Panc1 (cell line): ENCODE measurements at regions not wholly inside any gene's neighbourhood (a gene's known extent, or its start where the extent isn't known, plus 50 kb on each side); places are given as distances from the start of the nearest gene placed in this dataset.

Experiments used
- CTCF ChIP-seq: fragments of 450-650 bp; IDR thresholded peaks from 2 replicates; pipeline ENCODE4 v1.5.1; 2017; ENCODE audit warnings: mild to moderate bottlenecking
- REST ChIP-seq, 2 experiments: IDR thresholded peaks; 2 replicates each; pipeline ENCODE4 v1.6.1; 2011 to 2012; ENCODE audit warnings: low read depth in 2 of 2, control low read depth in 1 of 2, low read length in 1 of 2, mild to moderate bottlenecking in 1 of 2, moderate library complexity in 1 of 2; ENCODE audit not compliant: insufficient read depth in 1 of 2

DNA sequence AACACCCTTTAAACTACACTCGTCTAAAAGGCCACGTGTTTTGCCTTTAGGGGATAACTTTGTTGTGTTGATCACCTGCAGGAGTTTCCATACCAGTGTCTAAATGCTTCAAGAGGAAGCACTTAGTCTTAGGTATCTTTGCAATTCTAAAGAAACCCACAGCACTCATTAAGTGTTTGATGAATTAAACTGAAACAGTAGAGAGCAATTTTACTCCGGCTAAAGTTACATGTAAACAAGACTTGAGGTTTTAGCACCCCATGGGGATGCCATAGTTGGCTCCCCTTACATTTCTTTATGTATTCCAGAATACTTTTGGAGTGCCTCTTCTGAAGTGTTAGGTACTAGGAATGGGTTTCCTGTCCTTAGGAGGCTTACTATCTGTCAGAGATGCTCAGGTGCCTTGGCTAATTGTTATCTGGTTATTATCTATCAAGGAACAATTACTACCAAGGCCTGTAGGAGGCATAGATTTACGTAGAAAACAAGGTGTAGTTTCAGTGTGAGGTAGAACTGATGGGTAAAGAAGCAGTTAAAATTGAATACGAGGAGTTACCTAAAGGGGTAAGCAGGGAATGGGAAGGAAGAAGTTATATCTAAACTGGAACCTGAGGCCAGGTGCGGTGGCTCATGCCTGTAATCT lies 176.8 kb upstream of the SAMSN1 start:
- TF ChIP-seq REST (IDR thresholded peaks at IDR 0.05; ENCODE audit: insufficient read depth in 1 of 2, low read depth in 2 of 2, low read length in 1 of 2) (no peak), CTCF (no peak)
